Esophagus squamous epithelium (tissue), 5 donors: ENCODE measurements at regions not wholly inside any gene's neighbourhood (a gene's known extent, or its start where the extent isn't known, plus 50 kb on each side); places are given as distances from the start of the nearest gene placed in this dataset.
"Not testable (repeated sequence)": the region's sequence is repeated elsewhere in the genome, so short reads cannot be mapped to it uniquely, and the experiment has no call there.

Experiments
- DNase-seq: peaks from one replicate; lab custom pipeline; 2025; lab: John Stamatoyannopoulos, UW
- H3K27ac ChIP-seq, 4 donors: fragments of 200-600 bp; sonication (generic); one replicate each; pipeline ENCODE4 v1.5.1; 2016 to 2019; ENCODE audit warnings: mild to moderate bottlenecking in 1 of 4
- H3K27me3 ChIP-seq, 4 donors: fragments of 200-600 bp; sonication (generic); 1 replicate in 3 of 4; 2 replicates in 1 of 4; pipeline versions ENCODE4 v1.5.1 to v1.6.0; 2017 to 2021; ENCODE audit warnings: antibody characterized with exemption in 1 of 4
- H3K36me3 ChIP-seq, 3 donors: fragments of 200-600 bp; sonication (generic); one replicate each; pipeline ENCODE4 v1.5.1; 2016 to 2019
- H3K4me1 ChIP-seq, 3 donors: fragments of 200-600 bp; sonication (generic); one replicate each; pipeline ENCODE4 v1.5.1; 2017 to 2019
- H3K4me3 ChIP-seq, 4 donors: fragments of 200-600 bp; sonication (generic); 1 replicate in 3 of 4; 2 replicates in 1 of 4; pipeline ENCODE4 v1.5.1; 2016 to 2019; ENCODE audit warnings: mild to moderate bottlenecking in 2 of 4, moderate library complexity in 1 of 4
- H3K9me3 ChIP-seq, 3 donors: fragments of 200-600 bp; sonication (generic); one replicate each; pipeline ENCODE4 v1.5.1; 2016 to 2019
- POLR2A ChIP-seq, 4 donors: fragments of 450-650 bp; IDR thresholded peaks; one replicate each; pipeline ENCODE4 v1.6.1; 2017; ENCODE audit warnings: antibody characterized with exemption in 4 of 4, mild to moderate bottlenecking in 4 of 4, moderate library complexity in 3 of 4
- WGBS, 2 donors: methylation state at CpG; one replicate each; pipeline ENCODE4 v1.1.5; 2018; 5-methylcytosine and 5-hydroxymethylcytosine counted together
- intact Hi-C: fragments of 100-400 bp; cut with DNase I; formaldehyde crosslinking; loops from one replicate; pipeline ENCODE4 v1.15.0; 2022
- TF ChIP-seq, protein P1 (sequence below), 6 experiments: fragments of 450-650 bp in 4 of 6; fragments of 200-600 bp in 2 of 6; sonication (generic) in 2 of 6; IDR thresholded peaks; one replicate each; pipeline ENCODE4 v1.5.1; 2016 to 2019; ENCODE audit warnings: antibody characterized with exemption in 6 of 6, mild to moderate bottlenecking in 4 of 6, moderate library complexity in 4 of 6
- donor health status: DM: yes; HTN: yes; CAD: no.

DNA sequence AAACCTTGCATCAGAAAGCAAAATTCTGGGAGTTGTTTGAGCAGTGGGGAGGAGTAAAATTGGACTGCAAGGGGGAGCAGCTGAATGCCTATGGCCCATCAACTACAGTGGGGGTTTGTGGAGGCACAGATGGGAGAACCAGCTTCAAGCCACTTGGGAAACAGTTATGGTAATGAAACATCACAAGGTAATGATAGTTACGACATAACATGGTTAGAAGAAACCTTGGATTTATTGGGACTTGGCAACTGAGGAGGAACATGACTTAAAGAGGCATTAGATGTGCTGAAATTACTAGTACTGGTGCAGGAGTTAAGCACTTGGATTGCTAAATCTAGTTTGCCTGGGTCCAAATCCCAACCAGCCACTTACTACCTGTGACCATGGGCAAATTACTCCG lies 868.4 kb downstream of the KCNMA1 start:
- no peak for TF ChIP-seq POLR2A (IDR thresholded peaks at IDR 0.05)
- TF ChIP-seq, protein P1, sequence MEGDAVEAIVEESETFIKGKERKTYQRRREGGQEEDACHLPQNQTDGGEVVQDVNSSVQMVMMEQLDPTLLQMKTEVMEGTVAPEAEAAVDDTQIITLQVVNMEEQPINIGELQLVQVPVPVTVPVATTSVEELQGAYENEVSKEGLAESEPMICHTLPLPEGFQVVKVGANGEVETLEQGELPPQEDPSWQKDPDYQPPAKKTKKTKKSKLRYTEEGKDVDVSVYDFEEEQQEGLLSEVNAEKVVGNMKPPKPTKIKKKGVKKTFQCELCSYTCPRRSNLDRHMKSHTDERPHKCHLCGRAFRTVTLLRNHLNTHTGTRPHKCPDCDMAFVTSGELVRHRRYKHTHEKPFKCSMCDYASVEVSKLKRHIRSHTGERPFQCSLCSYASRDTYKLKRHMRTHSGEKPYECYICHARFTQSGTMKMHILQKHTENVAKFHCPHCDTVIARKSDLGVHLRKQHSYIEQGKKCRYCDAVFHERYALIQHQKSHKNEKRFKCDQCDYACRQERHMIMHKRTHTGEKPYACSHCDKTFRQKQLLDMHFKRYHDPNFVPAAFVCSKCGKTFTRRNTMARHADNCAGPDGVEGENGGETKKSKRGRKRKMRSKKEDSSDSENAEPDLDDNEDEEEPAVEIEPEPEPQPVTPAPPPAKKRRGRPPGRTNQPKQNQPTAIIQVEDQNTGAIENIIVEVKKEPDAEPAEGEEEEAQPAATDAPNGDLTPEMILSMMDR (IDR thresholded peaks at IDR 0.05) = no peak
- Histone ChIP-seq H3K27ac (no peak overlapping the region), H3K4me1 (no peaks in the 10 kb centered on the region), H3K9me3 (no peaks in the 10 kb centered on the region), H3K36me3 (no peaks in the 10 kb centered on the region), H3K27me3 (no peaks in the 10 kb centered on the region), H3K4me3 (no peak overlapping the region)
- intact Hi-C loops = no loop called here
- DNase-seq = no peak
- WGBS, 2 donors = 85 to 91% methylated on average over 2 of the region's 2 CpGs

DNA sequence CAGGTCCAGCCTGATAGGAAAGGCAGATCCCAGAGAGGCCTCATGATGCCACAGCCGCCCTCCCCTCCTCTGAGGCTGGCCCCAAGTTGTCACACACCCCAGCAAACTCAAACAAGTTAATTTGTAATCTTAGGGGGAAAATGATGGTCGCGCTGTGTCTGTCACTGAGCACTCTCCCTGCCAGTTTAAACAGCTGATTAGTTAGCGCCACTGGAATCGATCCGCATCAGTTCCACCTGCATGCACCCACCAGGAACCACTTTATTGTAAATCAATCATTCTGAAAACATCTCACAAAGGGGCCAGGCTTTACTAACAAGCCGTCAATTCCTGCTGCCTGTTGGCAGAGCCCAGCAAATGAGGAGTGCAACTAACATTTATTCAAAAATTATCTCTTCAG lies 870.9 kb downstream of the KCNMA1 start:
- no peak overlapping the region for H3K27ac ChIP-seq
- H3K27me3 ChIP-seq = no peaks in the 10 kb centered on the region
- no peak for DNase-seq
- H3K4me1 ChIP-seq = no peaks in the 10 kb centered on the region
- WGBS, 2 donors = 69 to 94% methylated on average over 6 of the region's 7 CpGs
- no peak for TF ChIP-seq POLR2A (IDR thresholded peaks at IDR 0.05)
- TF ChIP-seq, protein P1 (IDR thresholded peaks at IDR 0.05) = no peak
- H3K36me3 ChIP-seq = no peaks in the 10 kb centered on the region
- intact Hi-C loops = no loop called here
- H3K9me3 ChIP-seq = no peaks in the 10 kb centered on the region
- no peak overlapping the region for H3K4me3 ChIP-seq

DNA sequence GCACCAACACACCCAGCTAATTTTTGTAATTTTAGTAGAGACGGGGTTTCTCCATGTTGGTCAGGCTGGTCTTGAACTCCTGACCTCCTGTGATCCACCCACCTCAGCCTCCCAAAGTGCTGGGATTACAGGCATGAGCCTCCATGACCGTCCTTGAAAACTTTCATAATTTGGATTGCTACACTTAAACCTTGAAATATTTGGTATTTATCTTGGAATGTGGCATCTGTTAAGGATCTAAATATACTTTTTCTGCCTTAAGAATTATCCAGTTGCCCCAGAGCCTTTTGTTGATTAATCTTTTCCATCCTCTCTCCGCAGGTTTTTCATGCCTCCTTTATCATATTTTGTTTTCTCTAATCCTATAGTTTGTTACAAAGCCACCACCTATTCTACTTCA lies 872.7 kb downstream of the KCNMA1 start:
- WGBS, 2 donors = 45 to 65% methylated on average over 3 of the region's 3 CpGs
- H3K27ac ChIP-seq, H3K4me3 ChIP-seq, H3K9me3 ChIP-seq, H3K4me1 ChIP-seq, intact Hi-C loops, DNase-seq, H3K36me3 ChIP-seq, H3K27me3 ChIP-seq: not testable (repeated sequence)

DNA sequence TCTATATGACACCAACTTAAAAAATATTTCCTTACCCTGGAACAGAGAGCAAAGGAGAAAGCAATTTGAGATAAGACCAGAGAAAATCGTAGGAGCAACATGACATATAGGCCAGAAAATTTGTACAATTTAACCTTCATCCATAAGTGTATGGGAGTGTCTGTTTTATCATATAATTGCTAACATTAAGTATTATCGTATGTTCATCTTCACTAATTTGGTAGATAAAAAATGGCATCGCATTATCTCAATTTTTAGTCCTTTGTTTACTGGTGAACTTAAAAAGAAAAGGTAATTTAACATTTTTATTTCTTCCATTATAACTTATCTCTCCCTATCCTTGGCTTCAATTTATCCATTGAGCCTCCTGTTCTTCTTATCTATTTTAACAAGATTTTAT lies 873.4 kb downstream of the KCNMA1 start:
- 83 to 92% methylated on average over 3 of the region's 3 CpGs for WGBS, 2 donors
- DNase-seq = no peak
- H3K36me3 ChIP-seq = no peaks in the 10 kb centered on the region
- no peak overlapping the region for H3K27ac ChIP-seq
- H3K4me3 ChIP-seq = no peak overlapping the region
- H3K27me3 ChIP-seq = no peaks in the 10 kb centered on the region
- no peaks in the 10 kb centered on the region for H3K9me3 ChIP-seq
- intact Hi-C loops = no loop called here
- no peak for TF ChIP-seq POLR2A (IDR thresholded peaks at IDR 0.05)
- TF ChIP-seq, protein P1 (IDR thresholded peaks at IDR 0.05) = no peak
- no peaks in the 10 kb centered on the region for H3K4me1 ChIP-seq

DNA sequence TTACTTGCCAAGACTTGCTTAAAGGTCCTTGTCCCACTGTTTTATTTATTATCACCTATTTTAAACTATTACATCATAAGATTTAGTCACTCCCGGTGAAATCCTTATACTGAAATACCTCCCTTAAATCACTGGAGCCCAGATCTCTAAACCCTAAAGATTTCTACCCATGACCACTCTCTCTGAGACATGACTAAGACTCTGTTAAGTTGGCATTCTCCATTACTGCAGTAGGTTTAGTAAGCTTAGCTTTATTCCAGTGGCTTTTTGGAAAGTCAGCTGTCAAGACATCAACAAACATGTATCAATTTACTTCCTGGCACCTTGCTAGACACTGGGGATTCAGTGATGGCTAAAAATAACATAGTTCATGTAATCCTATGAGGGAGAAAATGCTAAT lies 874.2 kb downstream of the KCNMA1 start:
- WGBS, 2 donors = 22 to 38% methylated on average over 1 of the region's 1 CpG
- Histone ChIP-seq H3K27me3 (no peaks in the 10 kb centered on the region), H3K4me1 (no peaks in the 10 kb centered on the region), H3K27ac (no peak overlapping the region), H3K36me3 (no peaks in the 10 kb centered on the region), H3K4me3 (no peak overlapping the region), H3K9me3 (no peaks in the 10 kb centered on the region)
- intact Hi-C loops = no loop called here
- DNase-seq = no peak
- TF ChIP-seq POLR2A (IDR thresholded peaks at IDR 0.05) = no peak
- TF ChIP-seq, protein P1 (IDR thresholded peaks at IDR 0.05) = no peak

DNA sequence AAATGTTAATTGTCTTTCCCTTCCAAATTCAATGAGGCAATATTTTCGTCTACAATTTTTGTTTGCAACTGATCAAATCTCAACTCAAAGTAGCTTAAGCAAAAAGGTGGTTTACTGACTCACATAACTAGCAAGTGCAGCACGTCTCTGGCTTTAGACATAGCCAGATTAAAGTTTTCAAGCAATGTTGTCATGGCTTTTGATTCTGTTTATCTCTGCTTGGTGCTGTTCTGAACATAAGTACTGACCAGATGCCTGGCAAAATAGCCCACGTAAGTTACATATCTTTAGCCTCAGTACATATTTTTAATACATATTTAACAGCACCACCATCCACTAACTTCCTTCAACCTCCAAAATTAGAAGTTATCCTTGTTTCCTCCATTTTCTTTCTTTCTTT lies 877.9 kb downstream of the KCNMA1 start:
- no peak for DNase-seq
- H3K36me3 ChIP-seq = no peaks in the 10 kb centered on the region
- TF ChIP-seq, protein P1 (IDR thresholded peaks at IDR 0.05) = no peak
- TF ChIP-seq POLR2A (IDR thresholded peaks at IDR 0.05) = no peak
- WGBS, 2 donors = 55 to 56% methylated on average over 3 of the region's 3 CpGs
- no peaks in the 10 kb centered on the region for H3K4me1 ChIP-seq
- no peaks in the 10 kb centered on the region for H3K27me3 ChIP-seq
- intact Hi-C loops = no loop called here
- H3K27ac ChIP-seq = no peak overlapping the region
- H3K4me3 ChIP-seq = no peak overlapping the region
- H3K9me3 ChIP-seq = no peaks in the 10 kb centered on the region
